ENCODE measurements at regions not wholly inside any gene's neighbourhood (a gene's known extent, or its start where the extent isn't known, plus 50 kb on each side); places are given as distances from the start of the nearest gene placed in this dataset.

DNA sequence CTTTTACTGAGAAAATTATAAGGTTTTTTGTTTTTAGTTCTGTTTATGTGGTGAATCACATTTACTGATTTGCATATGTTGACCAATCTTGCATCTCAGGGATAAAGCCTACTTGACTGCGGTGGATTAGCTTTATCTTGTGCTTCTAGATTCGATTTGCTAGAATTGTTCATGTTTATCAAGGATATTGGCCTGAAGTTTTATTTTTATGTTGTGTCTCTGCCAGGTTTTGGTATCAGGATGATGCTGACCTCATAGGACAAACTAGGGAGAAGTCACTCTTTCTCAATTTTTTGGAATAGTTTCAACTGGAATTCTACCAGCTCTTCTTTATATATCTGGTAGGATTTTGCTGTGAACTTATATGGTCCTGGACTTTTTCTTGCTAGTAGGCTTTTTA lies 504.8 kb downstream of the ETS1 start:
- ATAC-seq (no peak), DNase-seq (no peak)
- Histone ChIP-seq H3K27ac (no peak overlapping the region), H3K4me1 (no peaks in the 10 kb centered on the region), H3K9me3 (no peaks in the 10 kb centered on the region), H3K36me3 (no peaks in the 10 kb centered on the region), H3K4me3 (no peak overlapping the region), H3K27me3 (no peaks in the 10 kb centered on the region)
- TF ChIP-seq, protein P1, sequence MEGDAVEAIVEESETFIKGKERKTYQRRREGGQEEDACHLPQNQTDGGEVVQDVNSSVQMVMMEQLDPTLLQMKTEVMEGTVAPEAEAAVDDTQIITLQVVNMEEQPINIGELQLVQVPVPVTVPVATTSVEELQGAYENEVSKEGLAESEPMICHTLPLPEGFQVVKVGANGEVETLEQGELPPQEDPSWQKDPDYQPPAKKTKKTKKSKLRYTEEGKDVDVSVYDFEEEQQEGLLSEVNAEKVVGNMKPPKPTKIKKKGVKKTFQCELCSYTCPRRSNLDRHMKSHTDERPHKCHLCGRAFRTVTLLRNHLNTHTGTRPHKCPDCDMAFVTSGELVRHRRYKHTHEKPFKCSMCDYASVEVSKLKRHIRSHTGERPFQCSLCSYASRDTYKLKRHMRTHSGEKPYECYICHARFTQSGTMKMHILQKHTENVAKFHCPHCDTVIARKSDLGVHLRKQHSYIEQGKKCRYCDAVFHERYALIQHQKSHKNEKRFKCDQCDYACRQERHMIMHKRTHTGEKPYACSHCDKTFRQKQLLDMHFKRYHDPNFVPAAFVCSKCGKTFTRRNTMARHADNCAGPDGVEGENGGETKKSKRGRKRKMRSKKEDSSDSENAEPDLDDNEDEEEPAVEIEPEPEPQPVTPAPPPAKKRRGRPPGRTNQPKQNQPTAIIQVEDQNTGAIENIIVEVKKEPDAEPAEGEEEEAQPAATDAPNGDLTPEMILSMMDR (IDR thresholded peaks at IDR 0.05) = no peak
- intact Hi-C loops (cut with DNase I) = no loop called here

DNA sequence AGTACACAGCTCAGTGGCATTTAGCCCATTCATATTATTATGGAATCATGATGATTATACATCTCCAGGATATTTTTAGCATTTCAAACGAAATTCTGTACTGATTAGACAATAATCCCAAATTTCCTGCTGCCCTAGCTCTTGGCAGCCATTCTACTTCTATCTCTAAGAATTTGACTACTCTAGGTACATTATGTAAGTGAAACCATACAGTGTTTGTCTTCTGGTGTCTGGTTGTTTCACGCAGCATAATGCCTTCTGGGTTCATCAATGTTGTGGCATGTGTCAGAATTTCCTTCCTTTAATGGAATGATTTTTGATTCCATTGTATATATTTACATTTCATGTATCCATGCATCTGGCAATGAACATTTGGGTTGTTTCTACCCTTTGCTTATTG lies 517.7 kb downstream of the ETS1 start:
- intact Hi-C loops (cut with DNase I) = no loop called here
- Histone ChIP-seq H3K27me3 (no peaks in the 10 kb centered on the region), H3K9me3 (no peaks in the 10 kb centered on the region), H3K4me3 (no peak overlapping the region), H3K4me1 (no peaks in the 10 kb centered on the region), H3K27ac (no peak overlapping the region), H3K36me3 (no peaks in the 10 kb centered on the region)
- ATAC-seq = no peak
- TF ChIP-seq, protein P1 (IDR thresholded peaks at IDR 0.05) = no peak
- no peak for DNase-seq

DNA sequence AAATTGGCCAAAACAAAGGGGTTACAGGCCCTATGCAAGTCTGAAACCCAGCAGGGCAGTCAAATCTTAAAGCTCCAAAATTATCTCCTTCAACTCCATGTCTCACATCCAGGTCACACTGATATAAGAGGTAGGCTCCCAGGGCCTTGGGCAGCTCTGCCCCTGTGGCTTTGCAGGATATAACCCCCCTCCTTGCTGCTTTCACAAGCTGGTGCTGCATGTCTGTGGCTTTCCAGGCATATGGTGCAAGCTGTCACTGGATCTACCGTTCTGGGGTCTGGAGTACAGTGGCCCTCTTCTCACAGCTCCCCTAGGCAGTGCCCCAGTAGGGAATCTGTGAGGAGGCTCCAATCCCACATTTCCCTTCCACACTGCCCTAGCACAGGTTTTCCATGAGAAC lies 519.6 kb downstream of the ETS1 start:
- DNase-seq = no peak
- no peak overlapping the region for H3K4me3 ChIP-seq
- H3K27me3 ChIP-seq = peaks cover 2% of the 10 kb centered on the region

DNA sequence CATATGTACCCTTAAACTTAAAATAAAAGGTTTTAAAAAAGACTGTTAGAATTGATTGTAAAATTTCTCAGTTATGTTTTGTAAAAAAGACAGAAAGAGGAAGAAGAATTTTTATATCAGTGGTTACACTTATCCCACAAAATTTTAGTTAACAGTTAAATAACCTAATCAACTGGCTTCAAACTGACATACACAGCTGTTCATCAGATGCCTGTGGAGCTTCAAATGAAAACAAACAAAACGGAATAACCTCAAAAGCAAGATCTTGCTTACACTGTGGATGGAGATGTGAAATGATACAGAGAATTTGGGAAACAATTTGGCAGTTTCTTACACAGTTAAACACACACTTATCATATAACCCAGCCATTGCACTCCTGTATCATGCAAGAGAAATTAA lies 521.0 kb downstream of the ETS1 start:
- Histone ChIP-seq H3K4me3 (no peak overlapping the region), H3K36me3 (no peaks in the 10 kb centered on the region), H3K4me1 (no peaks in the 10 kb centered on the region), H3K9me3 (no peaks in the 10 kb centered on the region), H3K27me3 (peaks cover 4% of the 10 kb centered on the region), H3K27ac (no peak overlapping the region)
- TF ChIP-seq, protein P1 (IDR thresholded peaks at IDR 0.05) = no peak
- intact Hi-C loops (cut with DNase I) = no loop called here
- no peak for ATAC-seq
- DNase-seq = no peak

More for the DNA sequence above, 519.6 kb downstream of the ETS1 start:
- ATAC-seq = no peak
- H3K27ac ChIP-seq = no peak overlapping the region
- H3K9me3 ChIP-seq = no peaks in the 10 kb centered on the region
- no peaks in the 10 kb centered on the region for H3K36me3 ChIP-seq
- no peaks in the 10 kb centered on the region for H3K4me1 ChIP-seq
- TF ChIP-seq, protein P1 (IDR thresholded peaks at IDR 0.05) = no peak
- intact Hi-C loops (cut with DNase I) = no loop called here

DNA sequence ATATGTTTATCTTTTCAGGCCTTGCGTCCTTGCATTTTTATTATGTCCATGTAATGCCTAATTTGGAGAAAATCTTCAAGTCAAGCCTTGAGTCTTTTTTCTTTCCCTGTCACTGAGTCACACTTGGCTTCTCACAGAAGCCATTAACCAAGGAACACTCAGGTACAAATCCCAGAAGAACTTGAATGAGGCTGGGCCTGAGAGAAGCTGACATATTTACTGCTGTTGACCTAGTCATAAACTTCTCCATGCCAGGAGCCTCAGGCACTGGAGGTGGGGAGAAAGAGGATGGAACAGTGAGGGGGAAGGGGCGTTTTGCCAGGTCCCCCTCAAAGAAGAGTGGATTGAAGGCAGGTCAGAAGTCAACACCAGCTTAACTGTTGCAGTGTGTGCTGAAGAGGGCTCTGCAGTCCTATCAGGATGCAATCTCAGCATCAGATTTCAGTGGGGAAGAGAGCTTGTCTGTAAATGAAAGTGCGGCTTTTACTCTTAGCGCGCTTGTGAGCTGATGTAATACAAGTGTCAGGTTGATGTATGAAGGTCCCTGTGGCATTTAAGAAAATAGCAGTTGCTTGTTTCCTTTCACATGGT lies 526.0 kb downstream of the ETS1 start:
- TF ChIP-seq, protein P1 (IDR thresholded peaks at IDR 0.05) = no peak
- no peak for DNase-seq
- Histone ChIP-seq H3K27me3 (peaks cover 4% of the 10 kb centered on the region), H3K4me3 (no peak overlapping the region), H3K36me3 (no peaks in the 10 kb centered on the region), H3K27ac (no peak overlapping the region), H3K4me1 (no peaks in the 10 kb centered on the region), H3K9me3 (no peaks in the 10 kb centered on the region)
- intact Hi-C loops (cut with DNase I) = no loop called here
- ATAC-seq = no peak
